ENCODE measurements at regions not wholly inside any gene's neighbourhood (a gene's known extent, or its start where the extent isn't known, plus 50 kb on each side); places are given as distances from the start of the nearest gene placed in this dataset.
"Not testable (repeated sequence)": the region's sequence is repeated elsewhere in the genome, so short reads cannot be mapped to it uniquely, and the experiment has no call there.

DNA sequence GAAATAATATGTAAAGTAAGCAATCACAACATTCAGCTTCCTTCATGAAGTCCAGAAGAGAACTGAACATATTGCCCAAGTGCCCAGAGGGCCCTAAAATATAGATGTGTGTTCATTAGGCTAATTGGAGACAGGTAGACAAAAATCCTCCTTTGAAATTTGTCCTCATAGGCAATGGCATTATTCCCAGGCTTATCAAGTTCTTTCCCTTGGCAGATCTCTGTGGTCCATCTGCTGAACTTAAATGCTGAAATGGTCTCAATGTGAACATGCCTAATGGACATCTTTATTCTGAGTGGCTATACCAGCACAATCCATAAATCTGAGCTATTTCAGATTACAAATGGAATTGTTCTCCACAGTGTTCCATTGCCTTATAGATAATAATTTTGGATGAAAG is 79.0 kb upstream of the BMP5 start:
- no peak for DNase-seq

DNA sequence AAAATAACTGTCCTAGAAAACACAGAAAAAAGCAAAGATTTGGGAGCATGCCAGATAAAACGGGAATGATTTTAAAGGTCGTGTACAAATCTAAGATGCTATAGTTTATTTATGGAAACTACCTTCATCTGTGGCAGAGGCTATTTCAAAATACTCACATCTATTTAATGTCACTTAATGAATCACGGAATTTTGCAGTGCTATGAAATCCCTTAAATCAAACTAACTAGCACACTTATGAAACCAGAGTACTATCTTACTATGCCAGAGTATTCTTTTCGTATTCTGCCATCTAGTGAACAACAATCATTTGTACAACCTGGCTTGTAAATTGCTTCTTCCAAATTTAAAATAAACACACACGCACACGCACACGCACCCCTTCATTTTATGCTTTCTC is 77.9 kb upstream of the BMP5 start:
- DNase-seq = peak; percentile 33

GRCh38 chr6:55950071-55950814 is 74.9 kb upstream of the BMP5 start:
- DNase-seq = no peak

- no peak for DNase-seq
Observed at GRCh38 chr6:55943329-55943728, 67.9 kb upstream of the BMP5 start.

DNA sequence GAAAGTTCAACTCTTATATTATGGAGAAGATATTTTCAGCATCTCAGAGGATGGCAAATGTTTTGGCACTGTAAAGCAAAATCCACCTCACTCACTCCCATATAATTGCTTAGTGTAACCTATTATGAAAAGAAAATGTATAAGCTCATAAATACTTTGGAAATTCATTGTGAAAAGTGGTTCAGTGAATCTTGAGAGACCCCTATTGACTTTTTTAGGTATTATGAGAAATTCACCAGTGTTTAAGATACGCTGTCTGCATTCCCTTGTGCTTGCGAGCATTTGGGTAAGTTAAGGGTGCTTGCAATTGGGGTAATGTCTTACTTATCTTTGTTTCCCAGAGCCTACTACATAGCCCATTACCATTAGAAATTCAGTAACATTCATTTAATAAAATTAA is 66.3 kb upstream of the BMP5 start:
- DNase-seq = no peak

- DNase-seq = no peak
Observed at GRCh38 chr6:55937951-55938690, 62.7 kb upstream of the BMP5 start.

GRCh38 chr6:55937261-55937947 is 62.0 kb upstream of the BMP5 start:
- no peak for DNase-seq

DNA sequence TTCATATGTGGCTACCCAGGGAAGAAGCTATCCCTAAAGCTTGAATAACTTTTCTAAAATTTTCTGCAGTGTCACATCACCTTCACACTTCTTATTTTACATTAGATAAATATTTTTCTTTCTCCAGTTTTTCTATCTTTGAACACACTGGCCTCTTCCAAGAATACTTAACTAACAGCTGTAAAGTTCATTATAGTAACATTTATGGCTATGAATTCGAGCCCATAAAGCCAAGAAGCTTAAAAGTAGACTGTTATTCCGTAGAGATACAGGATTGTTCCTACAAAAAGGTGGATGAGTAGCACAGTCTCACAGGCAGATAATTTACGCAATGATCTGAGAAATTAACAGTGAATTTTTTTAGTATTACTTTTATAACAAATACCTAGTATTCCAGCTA is 55.7 kb upstream of the BMP5 start:
- no peak for DNase-seq

DNA sequence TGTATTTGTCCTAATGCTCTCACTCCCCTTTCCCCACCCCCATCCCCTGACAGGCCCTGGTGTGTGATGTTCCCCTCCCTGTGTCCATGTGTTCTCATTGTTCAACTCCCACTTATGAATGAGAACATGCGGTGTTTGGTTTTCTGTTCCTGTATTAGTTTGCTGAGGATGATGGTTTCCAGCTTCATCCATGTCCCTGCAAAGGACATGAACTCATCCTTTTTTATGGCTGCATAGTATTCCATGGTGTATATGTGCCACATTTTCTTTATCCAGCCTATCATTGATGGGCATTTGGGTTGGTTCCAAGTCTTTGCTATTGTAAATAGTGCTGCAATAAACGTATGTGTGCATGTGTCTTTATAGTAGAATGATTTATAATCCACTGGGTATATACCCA is 52.3 kb upstream of the BMP5 start:
- not testable (repeated sequence) for DNase-seq

DNA sequence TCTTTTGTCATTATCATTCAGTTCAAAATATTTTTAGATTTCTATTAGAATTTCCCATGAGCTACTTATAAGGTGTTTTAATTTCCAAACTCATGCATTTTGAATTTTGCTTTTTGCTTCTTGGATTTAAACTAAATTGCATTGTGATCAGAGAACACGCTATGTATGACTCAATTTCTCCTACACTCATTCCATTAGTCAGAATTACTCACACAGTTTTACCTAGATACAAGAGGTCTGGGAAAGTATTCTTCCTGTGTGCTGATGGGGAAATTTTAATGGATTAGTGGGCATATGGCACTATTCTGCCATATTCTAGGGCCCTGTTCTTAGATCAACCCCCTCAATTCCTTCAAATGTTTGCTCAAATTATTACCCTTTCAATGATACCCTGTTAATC is 49.9 kb upstream of the BMP5 start:
- no peak for DNase-seq

Measured in NCI-H1694 treated with DMSO at 0.1 percent for 48 hours (cell line).